Heart left ventricle (tissue), 16 donors: ENCODE measurements at regions not wholly inside any gene's neighbourhood (a gene's known extent, or its start where the extent isn't known, plus 50 kb on each side); places are given as distances from the start of the nearest gene placed in this dataset.

Source experiments
- ATAC-seq, 4 donors: fragments of 200-7000 bp; cut with Tn5 transposase; one replicate each; pipeline ENCODE4 v1.9.1; 2020 to 2022; ENCODE audit warnings: moderate library complexity in 4 of 4, mild to moderate bottlenecking in 3 of 4, moderate number of reproducible peaks in 1 of 4
- DNase-seq, 5 donors: peaks; one replicate each; pipeline ENCODE4 v3.0.0-alpha.2; 2020
- H3K27ac ChIP-seq, 12 donors: fragments of 200-600 bp; sonication (generic) in 4 of 12; one replicate each; pipeline versions ENCODE4 v1.5.0 to v1.8.0; 2016 to 2022; ENCODE audit warnings: mild to moderate bottlenecking in 2 of 12
- H3K27me3 ChIP-seq, 9 donors: fragments of 200-600 bp; sonication (generic) in 2 of 9; one replicate each; pipeline versions ENCODE4 v1.5.1 to v1.8.0; 2016 to 2022; ENCODE audit warnings: mild to moderate bottlenecking in 3 of 9
- H3K36me3 ChIP-seq, 9 donors: fragments of 200-600 bp; sonication (generic) in 2 of 9; one replicate each; pipeline versions ENCODE4 v1.5.0 to v1.8.0; 2018 to 2022; ENCODE audit warnings: mild to moderate bottlenecking in 2 of 9
- H3K4me1 ChIP-seq, 12 donors: fragments of 200-600 bp; sonication (generic) in 4 of 12; one replicate each; pipeline versions ENCODE4 v1.5.0 to v1.8.0; 2016 to 2022; ENCODE audit warnings: mild to moderate bottlenecking in 3 of 12
- H3K4me3 ChIP-seq, 12 donors: fragments of 200-600 bp; sonication (generic) in 4 of 12; one replicate each; pipeline versions ENCODE4 v1.5.0 to v1.8.0; 2017 to 2022; ENCODE audit warnings: mild to moderate bottlenecking in 9 of 12, moderate library complexity in 4 of 12
- H3K9me3 ChIP-seq, 12 donors: fragments of 200-600 bp; sonication (generic) in 4 of 12; one replicate each; pipeline versions ENCODE4 v1.5.0 to v1.8.0; 2016 to 2022; ENCODE audit warnings: mild to moderate bottlenecking in 1 of 12
- CTCF ChIP-seq, 12 donors: fragments of 200-600 bp; sonication (generic) in 4 of 12; IDR thresholded peaks; one replicate each; pipeline versions ENCODE4 v1.5.0 to v1.8.0; 2018 to 2022; ENCODE audit warnings: antibody characterized with exemption in 12 of 12, mild to moderate bottlenecking in 5 of 12
- POLR2A ChIP-seq, 2 donors: fragments of 450-650 bp; IDR thresholded peaks; one replicate each; pipeline ENCODE4 v1.6.1; 2017; ENCODE audit warnings: antibody characterized with exemption in 2 of 2, mild to moderate bottlenecking in 2 of 2, moderate library complexity in 2 of 2
- WGBS, 4 donors: extraction: QIAGEN DNeasy Blood & Tissue Kit in 2 of 4; methylation state at CpG; one replicate each; pipeline versions ENCODE4 v1.1.5 to v1.1.7; 2013 to 2018; 5-methylcytosine and 5-hydroxymethylcytosine counted together
- intact Hi-C, 10 donors: fragments of 100-400 bp; cut with DNase I; formaldehyde crosslinking; loops; one replicate each; pipeline versions ENCODE4 v1.11.1 to v1.14.2; 2022
- donor health status: ischemic (EF 13 %, LVEDD 7.1; RV severe dilation, severe dysfunction).
- donor health status: healthy with polysubstance abuse.
- donor health status: DM: no; HTN: yes; CAD: no.
- donor health status: DM: no; HTN: no; CAD: no.
- donor health status: ischemic (EF 25% LVEDD 6.9; RV normal size, moderate dysfunction).
- donor health status: ischemic (EF 25% LVEDD 5.7; RV mildly dilated, moderate dysfunction).
- donor health status: healthy.
- donor health status: DM: yes; HTN: yes; CAD: no.
- donor health status: ischemic (EF 35%, LVEDD 5.7; RV mildly dilated, moderate dysfunction).
- donor health status: nonischemic (EF 11% LVEDD 7.7; RV severe dilation, severe dysfunction).
- donor health status: DM: yes; HTN: yes; CAD: no.
- donor health status: PGD.
- donor health status: ischemic (EF 29% LVEDD 5.4; RV normal size, mild dysfunction).
- donor health status: nonischemic (EF 23%, LVEDD 6.1; RV moderate dilation, normal function).

- intact Hi-C loops, result no loop called here
- Histone ChIP-seq H3K9me3 (peaks cover 0 to 12% (median 0%) of the 10 kb centered on the region in 12 donors), H3K27ac (peak overlapping the region in 2 of 12 donors; percentile 43 to 47), H3K4me1 (peaks cover 0 to 19% (median 3%) of the 10 kb centered on the region in 12 donors), H3K36me3 (no peaks in the 10 kb centered on the region), H3K4me3 (no peak overlapping the region), H3K27me3 (no peaks in the 10 kb centered on the region)
- ATAC-seq (peak in 2 of 4 donors; percentile 55 to 63), DNase-seq (peak in 1 of 5 donors; percentile 36)
- 15 to 27% (median 21%) methylated on average over 1 of the region's 1 CpG for WGBS, 4 donors
- TF ChIP-seq CTCF (IDR thresholded peaks at IDR 0.05), result no peak
- no peak for TF ChIP-seq POLR2A (IDR thresholded peaks at IDR 0.05)
Measured at GRCh38 chr12:42769455-42769854, 179.9 kb upstream of the PRICKLE1 start.

- intact Hi-C loops, result no loop called here
- no peaks in the 10 kb centered on the region for H3K27me3 ChIP-seq
- ATAC-seq (no peak), DNase-seq (no peak)
- TF ChIP-seq CTCF (IDR thresholded peaks at IDR 0.05) (no peak), POLR2A (IDR thresholded peaks at IDR 0.05) (no peak)
- H3K4me3 ChIP-seq, result no peak overlapping the region
- peaks cover 0 to 12% (median 0%) of the 10 kb centered on the region in 12 donors for H3K9me3 ChIP-seq
- WGBS, 4 donors, result 94 to 97% (median 96%) methylated on average over 4 of the region's 4 CpGs
- H3K4me1 ChIP-seq, result peaks cover 0 to 19% (median 3%) of the 10 kb centered on the region in 12 donors
- no peaks in the 10 kb centered on the region for H3K36me3 ChIP-seq
- no peak overlapping the region for H3K27ac ChIP-seq
Measured at GRCh38 chr12:42767998-42768397, 178.5 kb upstream of the PRICKLE1 start.

GRCh38 chr12:42767326-42767954, 177.9 kb upstream of the PRICKLE1 start:
- H3K9me3 ChIP-seq, result peaks cover 0 to 12% (median 0%) of the 10 kb centered on the region in 12 donors
- no peak overlapping the region for H3K27ac ChIP-seq
- WGBS, 4 donors, result 91 to 94% (median 91%) methylated on average over 7 of the region's 7 CpGs
- H3K4me3 ChIP-seq, result no peak overlapping the region
- H3K36me3 ChIP-seq, result no peaks in the 10 kb centered on the region
- no peaks in the 10 kb centered on the region for H3K27me3 ChIP-seq
- ATAC-seq, result no peak
- intact Hi-C loops, result no loop called here
- TF ChIP-seq POLR2A (IDR thresholded peaks at IDR 0.05) (no peak), CTCF (IDR thresholded peaks at IDR 0.05) (no peak)
- peaks cover 0 to 19% (median 3%) of the 10 kb centered on the region in 12 donors for H3K4me1 ChIP-seq
- DNase-seq, result no peak

- no peak for ATAC-seq
- no peak for DNase-seq
- TF ChIP-seq POLR2A (IDR thresholded peaks at IDR 0.05) (no peak), CTCF (IDR thresholded peaks at IDR 0.05) (no peak)
- H3K4me1 ChIP-seq, result peaks cover 0 to 19% (median 5%) of the 10 kb centered on the region in 12 donors
- no peak overlapping the region for H3K27ac ChIP-seq
- H3K27me3 ChIP-seq, result no peaks in the 10 kb centered on the region
- peaks cover 0 to 5% (median 0%) of the 10 kb centered on the region in 12 donors for H3K9me3 ChIP-seq
- no peaks in the 10 kb centered on the region for H3K36me3 ChIP-seq
- intact Hi-C loops, result no loop called here
- H3K4me3 ChIP-seq, result no peak overlapping the region
- 80 to 96% (median 88%) methylated on average over 4 of the region's 4 CpGs for WGBS, 4 donors
Measured at GRCh38 chr12:42766754-42767153, 177.2 kb upstream of the PRICKLE1 start.
